Heart left ventricle (tissue), 13 donors: ENCODE measurements at regions not wholly inside any gene's neighbourhood (a gene's known extent, or its start where the extent isn't known, plus 50 kb on each side); places are given as distances from the start of the nearest gene placed in this dataset.

ENCODE experiments used
- POLR2A ChIP-seq, 2 donors: fragments of 450-650 bp; IDR thresholded peaks; one replicate each; pipeline ENCODE4 v1.6.1; 2017; ENCODE audit warnings: antibody characterized with exemption in 2 of 2, mild to moderate bottlenecking in 2 of 2, moderate library complexity in 2 of 2
- TF ChIP-seq, protein P1 (sequence below), 12 donors: fragments of 200-600 bp; sonication (generic) in 4 of 12; IDR thresholded peaks; one replicate each; pipeline versions ENCODE4 v1.5.0 to v1.8.0; 2018 to 2022; ENCODE audit warnings: antibody characterized with exemption in 12 of 12, mild to moderate bottlenecking in 5 of 12
- donor health status: ischemic (EF 13 %, LVEDD 7.1; RV severe dilation, severe dysfunction).
- donor health status: DM: no; HTN: yes; CAD: no.
- donor health status: DM: no; HTN: no; CAD: no.
- donor health status: ischemic (EF 25% LVEDD 6.9; RV normal size, moderate dysfunction).
- donor health status: ischemic (EF 25% LVEDD 5.7; RV mildly dilated, moderate dysfunction).
- donor health status: ischemic (EF 35%, LVEDD 5.7; RV mildly dilated, moderate dysfunction).
- donor health status: nonischemic (EF 11% LVEDD 7.7; RV severe dilation, severe dysfunction).
- donor health status: DM: yes; HTN: yes; CAD: no.
- donor health status: PGD.
- donor health status: ischemic (EF 29% LVEDD 5.4; RV normal size, mild dysfunction).
- donor health status: nonischemic (EF 23%, LVEDD 6.1; RV moderate dilation, normal function).

DNA sequence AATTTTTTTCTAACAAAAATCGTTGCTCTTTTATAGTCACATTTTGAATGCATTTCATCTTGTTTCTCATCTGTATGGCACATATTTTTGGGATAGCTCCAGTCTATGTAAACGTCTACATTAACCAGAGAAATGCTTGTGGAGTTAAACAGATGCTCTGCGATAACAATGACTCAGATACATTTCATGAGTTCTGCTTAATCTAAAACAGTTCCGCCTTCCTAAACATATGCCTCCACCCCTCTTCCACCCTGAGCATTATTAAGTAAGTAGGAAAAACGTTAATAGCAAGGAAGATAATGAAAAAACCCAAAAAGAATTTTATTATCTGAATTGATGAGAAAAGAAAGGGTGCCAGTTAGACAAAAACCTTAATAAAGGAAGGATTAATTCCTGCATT is 396.1 kb downstream of the TUSC7 start:
- TF ChIP-seq, protein P1, sequence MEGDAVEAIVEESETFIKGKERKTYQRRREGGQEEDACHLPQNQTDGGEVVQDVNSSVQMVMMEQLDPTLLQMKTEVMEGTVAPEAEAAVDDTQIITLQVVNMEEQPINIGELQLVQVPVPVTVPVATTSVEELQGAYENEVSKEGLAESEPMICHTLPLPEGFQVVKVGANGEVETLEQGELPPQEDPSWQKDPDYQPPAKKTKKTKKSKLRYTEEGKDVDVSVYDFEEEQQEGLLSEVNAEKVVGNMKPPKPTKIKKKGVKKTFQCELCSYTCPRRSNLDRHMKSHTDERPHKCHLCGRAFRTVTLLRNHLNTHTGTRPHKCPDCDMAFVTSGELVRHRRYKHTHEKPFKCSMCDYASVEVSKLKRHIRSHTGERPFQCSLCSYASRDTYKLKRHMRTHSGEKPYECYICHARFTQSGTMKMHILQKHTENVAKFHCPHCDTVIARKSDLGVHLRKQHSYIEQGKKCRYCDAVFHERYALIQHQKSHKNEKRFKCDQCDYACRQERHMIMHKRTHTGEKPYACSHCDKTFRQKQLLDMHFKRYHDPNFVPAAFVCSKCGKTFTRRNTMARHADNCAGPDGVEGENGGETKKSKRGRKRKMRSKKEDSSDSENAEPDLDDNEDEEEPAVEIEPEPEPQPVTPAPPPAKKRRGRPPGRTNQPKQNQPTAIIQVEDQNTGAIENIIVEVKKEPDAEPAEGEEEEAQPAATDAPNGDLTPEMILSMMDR (IDR thresholded peaks at IDR 0.05): no peak
- no peak for TF ChIP-seq POLR2A (IDR thresholded peaks at IDR 0.05)
